HG03342 (cell line): ENCODE measurements at regions not wholly inside any gene's neighbourhood (a gene's known extent, or its start where the extent isn't known, plus 50 kb on each side); places are given as distances from the start of the nearest gene placed in this dataset.
"Not testable (repeated sequence)": the region's sequence is repeated elsewhere in the genome, so short reads cannot be mapped to it uniquely, and the experiment has no call there.

Experiments used
- ATAC-seq: cut with Tn5 transposase; IDR thresholded peaks from one replicate; pipeline ENCODE4 v1.9.1; 2021; ENCODE audit warnings: mild to moderate bottlenecking, moderate library complexity; ENCODE audit not compliant: unreplicated experiment

- ATAC-seq = no peak
Observed at GRCh38 chr3:162678941-162679340, 1182.3 kb downstream of the OTOL1 start.

- no peak for ATAC-seq
Observed at GRCh38 chr3:162684260-162684659, 1187.7 kb downstream of the OTOL1 start.

- ATAC-seq = no peak
Observed at GRCh38 chr3:162699291-162699690, 1202.7 kb downstream of the OTOL1 start.

- no peak for ATAC-seq
Observed at GRCh38 chr3:162701211-162701610, 1204.6 kb downstream of the OTOL1 start.

- no peak for ATAC-seq
Observed at GRCh38 chr3:162702768-162703385, 1206.3 kb downstream of the OTOL1 start.

GRCh38 chr3:162704238-162704637 lies 1207.6 kb downstream of the OTOL1 start:
- no peak for ATAC-seq

GRCh38 chr3:162704799-162705385 lies 1208.3 kb downstream of the OTOL1 start:
- no peak for ATAC-seq

- ATAC-seq = not testable (repeated sequence)
Observed at GRCh38 chr3:162708394-162708793, 1211.8 kb downstream of the OTOL1 start.

- not testable (repeated sequence) for ATAC-seq
Observed at GRCh38 chr3:162708942-162709706, 1212.5 kb downstream of the OTOL1 start.

- no peak for ATAC-seq
Observed at GRCh38 chr3:162710332-162711112, 1213.9 kb downstream of the OTOL1 start.

GRCh38 chr3:162717074-162717473 lies 1220.5 kb downstream of the OTOL1 start:
- not testable (repeated sequence) for ATAC-seq

- ATAC-seq = no peak
Observed at GRCh38 chr3:162718697-162719096, 1222.1 kb downstream of the OTOL1 start.

- no peak for ATAC-seq
Observed at GRCh38 chr3:162719684-162720341, 1223.2 kb downstream of the OTOL1 start.

GRCh38 chr3:162721736-162722135 lies 1225.1 kb downstream of the OTOL1 start:
- no peak for ATAC-seq

- no peak for ATAC-seq
Observed at GRCh38 chr3:162722337-162722736, 1225.7 kb downstream of the OTOL1 start.

- ATAC-seq = not testable (repeated sequence)
Observed at GRCh38 chr3:162722796-162723195, 1226.2 kb downstream of the OTOL1 start.

- ATAC-seq = no peak
Observed at GRCh38 chr3:162729686-162730085, 1233.1 kb downstream of the OTOL1 start.

GRCh38 chr3:162731961-162732360 lies 1235.4 kb downstream of the OTOL1 start:
- ATAC-seq = not testable (repeated sequence)

- ATAC-seq = no peak
Observed at GRCh38 chr3:162738784-162739183, 1242.2 kb downstream of the OTOL1 start.

- ATAC-seq = no peak
Observed at GRCh38 chr3:162740941-162741596, 1244.5 kb downstream of the OTOL1 start.
